ENCODE measurements at regions not wholly inside any gene's neighbourhood (a gene's known extent, or its start where the extent isn't known, plus 50 kb on each side); places are given as distances from the start of the nearest gene placed in this dataset.

- Histone ChIP-seq H3K27ac (ENCODE audit: low read depth, low read length) (no peak overlapping the region), H3K36me3 (ENCODE audit: insufficient read depth, low read length) (no peaks in the 10 kb centered on the region), H3K4me1 (ENCODE audit: insufficient read depth, low read length) (no peaks in the 10 kb centered on the region), H3K27me3 (ENCODE audit: insufficient read depth, low read length, poor library complexity, severe bottlenecking) (no peaks in the 10 kb centered on the region), H3K9me3 (ENCODE audit: low read length) (no peaks in the 10 kb centered on the region), H3K4me3 (ENCODE audit: low read length) (no peak overlapping the region)
- H3K9me3 Mint-ChIP-seq = no peaks in the 10 kb centered on the region
- no peaks in the 10 kb centered on the region for H3K4me1 Mint-ChIP-seq
- H3K36me3 Mint-ChIP-seq = no peaks in the 10 kb centered on the region
- peaks cover 0 to 4% of the 10 kb centered on the region in 2 donors for H3K27me3 Mint-ChIP-seq
- no peak overlapping the region for H3K27ac Mint-ChIP-seq
- H3K4me3 Mint-ChIP-seq = no peak overlapping the region
- ChIA-PET CTCF (no interaction called here), POLR2A (no interaction called here)
- DNase-seq = no peak
Observed at GRCh38 chr15:98568382-98569017, 79.8 kb upstream of the IGF1R start.

GRCh38 chr15:98570119-98570518 lies 78.2 kb upstream of the IGF1R start:
- Mint-ChIP-seq H3K27ac (no peak overlapping the region), H3K4me3 (no peak overlapping the region), H3K4me1 (no peaks in the 10 kb centered on the region), H3K9me3 (no peaks in the 10 kb centered on the region), H3K36me3 (no peaks in the 10 kb centered on the region), H3K27me3 (peaks cover 0 to 4% of the 10 kb centered on the region in 2 donors)
- ChIA-PET POLR2A (no interaction called here), CTCF (no interaction called here)
- Histone ChIP-seq H3K9me3 (ENCODE audit: low read length) (no peaks in the 10 kb centered on the region), H3K27ac (ENCODE audit: low read depth, low read length) (no peak overlapping the region), H3K4me3 (ENCODE audit: low read length) (no peak overlapping the region), H3K27me3 (ENCODE audit: insufficient read depth, low read length, poor library complexity, severe bottlenecking) (no peaks in the 10 kb centered on the region), H3K4me1 (ENCODE audit: insufficient read depth, low read length) (no peaks in the 10 kb centered on the region), H3K36me3 (ENCODE audit: insufficient read depth, low read length) (no peaks in the 10 kb centered on the region)
- no peak for DNase-seq

DNA sequence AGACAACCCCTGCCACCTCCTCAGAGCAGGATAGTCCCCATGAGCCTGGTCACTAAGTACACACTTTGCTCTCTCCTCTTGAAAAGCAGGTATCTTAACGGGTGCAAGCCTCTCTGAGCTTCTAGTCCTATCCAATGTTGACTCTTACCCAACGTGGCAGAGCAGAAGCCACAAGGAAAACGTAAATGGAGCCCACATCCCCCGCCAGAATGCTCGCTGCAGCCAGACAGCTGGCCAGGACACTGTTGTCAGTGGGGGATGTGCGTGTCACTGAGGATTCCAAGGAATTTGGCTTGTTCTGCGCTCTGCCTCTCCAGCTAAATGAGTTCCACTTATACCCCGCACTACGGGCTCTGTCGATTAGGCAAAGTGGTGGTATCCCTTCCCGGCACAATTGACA lies 67.8 kb upstream of the IGF1R start:
- Mint-ChIP-seq H3K27ac (no peak overlapping the region), H3K9me3 (no peaks in the 10 kb centered on the region), H3K36me3 (no peaks in the 10 kb centered on the region), H3K4me1 (no peaks in the 10 kb centered on the region), H3K4me3 (no peak overlapping the region), H3K27me3 (peaks cover 2 to 14% of the 10 kb centered on the region in 2 donors)
- ChIA-PET POLR2A (no interaction called here), CTCF (no interaction called here)
- peaks cover 1% of the 10 kb centered on the region for H3K4me1 ChIP-seq (ENCODE audit: insufficient read depth, low read length)
- H3K27ac ChIP-seq (ENCODE audit: low read depth, low read length) = no peak overlapping the region
- no peak for DNase-seq
- no peaks in the 10 kb centered on the region for H3K9me3 ChIP-seq (ENCODE audit: low read length)
- no peaks in the 10 kb centered on the region for H3K27me3 ChIP-seq (ENCODE audit: insufficient read depth, low read length, poor library complexity, severe bottlenecking)
- no peak overlapping the region for H3K4me3 ChIP-seq (ENCODE audit: low read length)
- H3K36me3 ChIP-seq (ENCODE audit: insufficient read depth, low read length) = no peaks in the 10 kb centered on the region

- H3K4me1 ChIP-seq (ENCODE audit: insufficient read depth, low read length) = peaks cover 6% of the 10 kb centered on the region
- POLR2A ChIA-PET = no interaction called here
- CTCF ChIA-PET = no interaction called here
- H3K4me3 Mint-ChIP-seq = no peak overlapping the region
- H3K27me3 ChIP-seq (ENCODE audit: insufficient read depth, low read length, poor library complexity, severe bottlenecking) = no peaks in the 10 kb centered on the region
- H3K27ac ChIP-seq (ENCODE audit: low read depth, low read length) = no peak overlapping the region
- H3K27me3 Mint-ChIP-seq = peaks cover 2 to 23% of the 10 kb centered on the region in 2 donors
- H3K36me3 ChIP-seq (ENCODE audit: insufficient read depth, low read length) = no peaks in the 10 kb centered on the region
- peaks cover 0 to 2% (median 0%) of the 10 kb centered on the region in 3 donors for H3K4me1 Mint-ChIP-seq
- no peaks in the 10 kb centered on the region for H3K9me3 Mint-ChIP-seq
- H3K36me3 Mint-ChIP-seq = no peaks in the 10 kb centered on the region
- no peak overlapping the region for H3K27ac Mint-ChIP-seq
- no peak overlapping the region for H3K4me3 ChIP-seq (ENCODE audit: low read length)
- H3K9me3 ChIP-seq (ENCODE audit: low read length) = no peaks in the 10 kb centered on the region
- DNase-seq = peak in 1 of 5 donors; percentile 21
Observed at GRCh38 chr15:98581715-98582114, 66.6 kb upstream of the IGF1R start.

GRCh38 chr15:98582900-98583554 lies 65.3 kb upstream of the IGF1R start:
- H3K9me3 ChIP-seq (ENCODE audit: low read length) = no peaks in the 10 kb centered on the region
- peaks cover 0 to 2% (median 0%) of the 10 kb centered on the region in 3 donors for H3K4me1 Mint-ChIP-seq
- no peaks in the 10 kb centered on the region for H3K36me3 ChIP-seq (ENCODE audit: insufficient read depth, low read length)
- no peaks in the 10 kb centered on the region for H3K27me3 ChIP-seq (ENCODE audit: insufficient read depth, low read length, poor library complexity, severe bottlenecking)
- H3K27me3 Mint-ChIP-seq = peaks cover 2 to 25% of the 10 kb centered on the region in 2 donors
- H3K9me3 Mint-ChIP-seq = peaks cover 0 to 3% (median 0%) of the 10 kb centered on the region in 5 donors
- no peak overlapping the region for H3K27ac Mint-ChIP-seq
- peaks cover 6% of the 10 kb centered on the region for H3K4me1 ChIP-seq (ENCODE audit: insufficient read depth, low read length)
- no peak overlapping the region for H3K27ac ChIP-seq (ENCODE audit: low read depth, low read length)
- no peak overlapping the region for H3K4me3 ChIP-seq (ENCODE audit: low read length)
- ChIA-PET CTCF (no interaction called here), POLR2A (no interaction called here)
- H3K36me3 Mint-ChIP-seq = no peaks in the 10 kb centered on the region
- no peak for DNase-seq
- no peak overlapping the region for H3K4me3 Mint-ChIP-seq

- DNase-seq = no peak
- POLR2A ChIA-PET = no interaction called here
- no peaks in the 10 kb centered on the region for H3K36me3 Mint-ChIP-seq
Observed at GRCh38 chr15:98583771-98584430, 64.4 kb upstream of the IGF1R start.

GRCh38 chr15:98586066-98586465 lies 62.3 kb upstream of the IGF1R start:
- H3K4me1 Mint-ChIP-seq = peaks cover 0 to 2% (median 0%) of the 10 kb centered on the region in 3 donors
- H3K4me3 Mint-ChIP-seq = no peak overlapping the region
- POLR2A ChIA-PET = no interaction called here
- CTCF ChIA-PET = no interaction called here
- DNase-seq = peak in 1 of 5 donors; percentile 19
- Histone ChIP-seq H3K4me1 (ENCODE audit: insufficient read depth, low read length) (peaks cover 6% of the 10 kb centered on the region), H3K27ac (ENCODE audit: low read depth, low read length) (no peak overlapping the region), H3K4me3 (ENCODE audit: low read length) (no peak overlapping the region), H3K36me3 (ENCODE audit: insufficient read depth, low read length) (no peaks in the 10 kb centered on the region), H3K9me3 (ENCODE audit: low read length) (no peaks in the 10 kb centered on the region), H3K27me3 (ENCODE audit: insufficient read depth, low read length, poor library complexity, severe bottlenecking) (no peaks in the 10 kb centered on the region)
- no peaks in the 10 kb centered on the region for H3K36me3 Mint-ChIP-seq
- H3K9me3 Mint-ChIP-seq = peaks cover 0 to 7% (median 0%) of the 10 kb centered on the region in 5 donors
- H3K27ac Mint-ChIP-seq = no peak overlapping the region
- H3K27me3 Mint-ChIP-seq = peaks cover 6 to 26% of the 10 kb centered on the region in 2 donors

More at GRCh38 chr15:98583771-98584430, 64.4 kb upstream of the IGF1R start:
- Mint-ChIP-seq H3K9me3 (peaks cover 0 to 5% (median 0%) of the 10 kb centered on the region in 5 donors), H3K4me3 (no peak overlapping the region), H3K27me3 (peaks cover 4 to 30% of the 10 kb centered on the region in 2 donors), H3K4me1 (peaks cover 0 to 2% (median 0%) of the 10 kb centered on the region in 3 donors), H3K27ac (no peak overlapping the region)
- CTCF ChIA-PET = no interaction called here
- H3K27me3 ChIP-seq (ENCODE audit: insufficient read depth, low read length, poor library complexity, severe bottlenecking) = no peaks in the 10 kb centered on the region
- H3K27ac ChIP-seq (ENCODE audit: low read depth, low read length) = no peak overlapping the region
- no peak overlapping the region for H3K4me3 ChIP-seq (ENCODE audit: low read length)
- peaks cover 6% of the 10 kb centered on the region for H3K4me1 ChIP-seq (ENCODE audit: insufficient read depth, low read length)
- no peaks in the 10 kb centered on the region for H3K36me3 ChIP-seq (ENCODE audit: insufficient read depth, low read length)
- no peaks in the 10 kb centered on the region for H3K9me3 ChIP-seq (ENCODE audit: low read length)

- Mint-ChIP-seq H3K4me1 (no peaks in the 10 kb centered on the region), H3K36me3 (no peaks in the 10 kb centered on the region), H3K9me3 (peaks cover 0 to 7% (median 0%) of the 10 kb centered on the region in 5 donors), H3K4me3 (no peak overlapping the region), H3K27me3 (peaks cover 6 to 10% of the 10 kb centered on the region in 2 donors), H3K27ac (no peak overlapping the region)
- Histone ChIP-seq H3K27me3 (ENCODE audit: insufficient read depth, low read length, poor library complexity, severe bottlenecking) (no peaks in the 10 kb centered on the region), H3K36me3 (ENCODE audit: insufficient read depth, low read length) (no peaks in the 10 kb centered on the region), H3K9me3 (ENCODE audit: low read length) (no peaks in the 10 kb centered on the region), H3K4me3 (ENCODE audit: low read length) (no peak overlapping the region), H3K4me1 (ENCODE audit: insufficient read depth, low read length) (no peaks in the 10 kb centered on the region), H3K27ac (ENCODE audit: low read depth, low read length) (no peak overlapping the region)
- no peak for DNase-seq
- POLR2A ChIA-PET = no interaction called here
- CTCF ChIA-PET = no interaction called here
Observed at GRCh38 chr15:98592136-98592535, 56.2 kb upstream of the IGF1R start.

Measured in CD8-positive, alpha-beta memory T cell (primary cell).